HepG2 (cell line): ENCODE measurements at regions not wholly inside any gene's neighbourhood (a gene's known extent, or its start where the extent isn't known, plus 50 kb on each side); places are given as distances from the start of the nearest gene placed in this dataset.

Experiments
- ARNTL ChIP-seq: sonication (generic); formaldehyde crosslinking; IDR thresholded peaks from 2 replicates; pipeline ENCODE4 v1.4.0; 2020; ENCODE audit warnings: mild to moderate bottlenecking, missing genetic modification reagents
- DBP ChIP-seq: sonication (generic); formaldehyde crosslinking; IDR thresholded peaks from 2 replicates; pipeline ENCODE4 v1.4.0; 2020; ENCODE audit warnings: missing genetic modification reagents; ENCODE audit errors: not compliant biosample characterization
- ERF ChIP-seq: IDR thresholded peaks from 2 replicates; pipeline ENCODE4 v1.6.1; 2018; ENCODE audit warnings: missing biosample characterization, missing genetic modification reagents
- ETV5 ChIP-seq: IDR thresholded peaks from 2 replicates; pipeline ENCODE4 v1.6.1; 2018; ENCODE audit warnings: missing biosample characterization, missing genetic modification reagents, inconsistent platforms, borderline replicate concordance
- HOXA5 ChIP-seq: sonication (generic); formaldehyde crosslinking; IDR thresholded peaks from 2 replicates; pipeline ENCODE4 v1.4.0; 2020; ENCODE audit warnings: missing genetic modification reagents
- KAT2B ChIP-seq: fragments of 150-350 bp; IDR thresholded peaks from 2 replicates; pipeline ENCODE4 v1.6.1; 2014; ENCODE audit warnings: low read depth, low read length, borderline replicate concordance
- MAF1 ChIP-seq: sonication (generic); formaldehyde crosslinking; IDR thresholded peaks from 2 replicates; pipeline ENCODE4 v1.5.0; 2020; ENCODE audit warnings: missing genetic modification reagents, borderline replicate concordance
- MAFG ChIP-seq: sonication (generic); formaldehyde crosslinking; IDR thresholded peaks from 2 replicates; pipeline ENCODE4 v1.5.1; 2020; ENCODE audit warnings: mild to moderate bottlenecking, missing genetic modification reagents
- MYPOP ChIP-seq: sonication (generic); formaldehyde crosslinking; IDR thresholded peaks from 2 replicates; pipeline ENCODE4 v1.8.1; 2023; ENCODE audit warnings: mild to moderate bottlenecking, moderate library complexity, missing genetic modification reagents
- NAIF1 ChIP-seq: sonication (generic); formaldehyde crosslinking; IDR thresholded peaks from 2 replicates; pipeline ENCODE4 v1.5.0; 2020; ENCODE audit warnings: mild to moderate bottlenecking, missing genetic modification reagents, borderline replicate concordance
- PHF20 ChIP-seq: sonication (generic); formaldehyde crosslinking; IDR thresholded peaks from 2 replicates; pipeline ENCODE4 v1.5.0; 2020; ENCODE audit warnings: mild to moderate bottlenecking, missing genetic modification reagents
- POGZ ChIP-seq: sonication (generic); formaldehyde crosslinking; IDR thresholded peaks from 2 replicates; pipeline ENCODE4 v1.4.0; 2020; ENCODE audit warnings: mild to moderate bottlenecking, missing genetic modification reagents
- RARA ChIP-seq: IDR thresholded peaks from 2 replicates; pipeline ENCODE4 v1.6.1; 2016; ENCODE audit warnings: missing genetic modification reagents, missing compliant biosample characterization
- SMARCE1 ChIP-seq: fragments of 450-650 bp; IDR thresholded peaks from 2 replicates; pipeline ENCODE4 v1.6.1; 2017; ENCODE audit warnings: borderline replicate concordance
- TGIF2 ChIP-seq: IDR thresholded peaks from 2 replicates; pipeline ENCODE4 v1.6.1; 2016; ENCODE audit warnings: control low read depth, missing compliant biosample characterization
- ZBTB25 ChIP-seq: IDR thresholded peaks from 2 replicates; pipeline ENCODE4 v1.6.1; 2018; ENCODE audit warnings: missing genetic modification reagents
- ZNF34 ChIP-seq: sonication (generic); formaldehyde crosslinking; IDR thresholded peaks from 2 replicates; pipeline ENCODE4 v1.4.0; 2020; ENCODE audit warnings: mild to moderate bottlenecking, missing genetic modification reagents, borderline replicate concordance
- ZNF496 ChIP-seq: sonication (generic); formaldehyde crosslinking; IDR thresholded peaks from 2 replicates; pipeline ENCODE4 v1.8.1; 2023; ENCODE audit warnings: mild to moderate bottlenecking, moderate library complexity, missing genetic modification reagents; ENCODE audit not compliant: insufficient replicate concordance
- ZNF879 ChIP-seq: sonication (generic); formaldehyde crosslinking; IDR thresholded peaks from 2 replicates; pipeline ENCODE4 v1.8.1; 2023; ENCODE audit warnings: missing genetic modification reagents
- TF ChIP-seq, protein P1 (sequence below): sonication (generic); formaldehyde crosslinking; IDR thresholded peaks from 2 replicates; pipeline ENCODE4 v1.9.0; 2022; ENCODE audit warnings: low read depth, missing genetic modification reagents
- TF ChIP-seq, protein P2 (sequence below): IDR thresholded peaks from 2 replicates; pipeline ENCODE4 v1.6.1; 2016; ENCODE audit warnings: low read depth, borderline replicate concordance
- TF ChIP-seq, protein P3 (sequence below): sonication (generic); formaldehyde crosslinking; IDR thresholded peaks from 2 replicates; pipeline ENCODE4 v1.5.1; 2020; ENCODE audit warnings: missing genetic modification reagents, mild to moderate bottlenecking, borderline replicate concordance

- no peak for TF ChIP-seq MAF1 (CRISPR knock-in tag)
- TF ChIP-seq ZBTB25 (CRISPR knock-in tag), result no peak
- 0 out of 2 replicates have a peak, but pooled peaks have one; percentile 28 for TF ChIP-seq RARA (CRISPR knock-in tag)
- no peak for TF ChIP-seq HOXA5 (CRISPR knock-in tag)
- TF ChIP-seq POGZ (CRISPR knock-in tag), result 0 out of 2 replicates have a peak, but pooled peaks have one; percentile 8
- no peak for TF ChIP-seq SMARCE1
- 0 out of 2 replicates have a peak, but pooled peaks have one; percentile 37 for TF ChIP-seq PHF20
- no peak for TF ChIP-seq ZNF496 (CRISPR knock-in tag)
- no peak for TF ChIP-seq KAT2B
- no peak for TF ChIP-seq NAIF1 (CRISPR knock-in tag)
- TF ChIP-seq, protein P1, sequence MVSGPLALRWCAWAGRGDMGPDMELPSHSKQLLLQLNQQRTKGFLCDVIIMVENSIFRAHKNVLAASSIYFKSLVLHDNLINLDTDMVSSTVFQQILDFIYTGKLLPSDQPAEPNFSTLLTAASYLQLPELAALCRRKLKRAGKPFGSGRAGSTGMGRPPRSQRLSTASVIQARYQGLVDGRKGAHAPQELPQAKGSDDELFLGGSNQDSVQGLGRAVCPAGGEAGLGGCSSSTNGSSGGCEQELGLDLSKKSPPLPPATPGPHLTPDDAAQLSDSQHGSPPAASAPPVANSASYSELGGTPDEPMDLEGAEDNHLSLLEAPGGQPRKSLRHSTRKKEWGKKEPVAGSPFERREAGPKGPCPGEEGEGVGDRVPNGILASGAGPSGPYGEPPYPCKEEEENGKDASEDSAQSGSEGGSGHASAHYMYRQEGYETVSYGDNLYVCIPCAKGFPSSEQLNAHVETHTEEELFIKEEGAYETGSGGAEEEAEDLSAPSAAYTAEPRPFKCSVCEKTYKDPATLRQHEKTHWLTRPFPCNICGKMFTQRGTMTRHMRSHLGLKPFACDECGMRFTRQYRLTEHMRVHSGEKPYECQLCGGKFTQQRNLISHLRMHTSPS (CRISPR knock-in tag), result peak; percentile 79
- TF ChIP-seq DBP (CRISPR knock-in tag), result no peak
- TF ChIP-seq ZNF879 (CRISPR knock-in tag), result no peak
- no peak for TF ChIP-seq ETV5
- TF ChIP-seq MYPOP (CRISPR knock-in tag), result 0 out of 2 replicates have a peak, but pooled peaks have one; percentile 71
- TF ChIP-seq, protein P2, sequence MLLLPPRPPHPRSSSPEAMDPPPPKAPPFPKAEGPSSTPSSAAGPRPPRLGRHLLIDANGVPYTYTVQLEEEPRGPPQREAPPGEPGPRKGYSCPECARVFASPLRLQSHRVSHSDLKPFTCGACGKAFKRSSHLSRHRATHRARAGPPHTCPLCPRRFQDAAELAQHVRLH (CRISPR knock-in tag), result peak; percentile 37; the same call in 1 of the 2 replicates
- TF ChIP-seq ERF, result peak; percentile 62
- no peak for TF ChIP-seq MAFG (CRISPR knock-in tag)
- TF ChIP-seq, protein P3, sequence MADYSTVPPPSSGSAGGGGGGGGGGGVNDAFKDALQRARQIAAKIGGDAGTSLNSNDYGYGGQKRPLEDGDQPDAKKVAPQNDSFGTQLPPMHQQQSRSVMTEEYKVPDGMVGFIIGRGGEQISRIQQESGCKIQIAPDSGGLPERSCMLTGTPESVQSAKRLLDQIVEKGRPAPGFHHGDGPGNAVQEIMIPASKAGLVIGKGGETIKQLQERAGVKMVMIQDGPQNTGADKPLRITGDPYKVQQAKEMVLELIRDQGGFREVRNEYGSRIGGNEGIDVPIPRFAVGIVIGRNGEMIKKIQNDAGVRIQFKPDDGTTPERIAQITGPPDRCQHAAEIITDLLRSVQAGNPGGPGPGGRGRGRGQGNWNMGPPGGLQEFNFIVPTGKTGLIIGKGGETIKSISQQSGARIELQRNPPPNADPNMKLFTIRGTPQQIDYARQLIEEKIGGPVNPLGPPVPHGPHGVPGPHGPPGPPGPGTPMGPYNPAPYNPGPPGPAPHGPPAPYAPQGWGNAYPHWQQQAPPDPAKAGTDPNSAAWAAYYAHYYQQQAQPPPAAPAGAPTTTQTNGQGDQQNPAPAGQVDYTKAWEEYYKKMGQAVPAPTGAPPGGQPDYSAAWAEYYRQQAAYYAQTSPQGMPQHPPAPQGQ (CRISPR knock-in tag), result no peak
- peak; percentile 93 for TF ChIP-seq TGIF2 (CRISPR knock-in tag)
- no peak for TF ChIP-seq ZNF34
- 0 out of 2 replicates have a peak, but pooled peaks have one; percentile 23 for TF ChIP-seq ARNTL
Observed at GRCh38 chr5:139742173-139742903, 53.3 kb upstream of the PSD2 start (continued).
